ENCODE measurements at regions not wholly inside any gene's neighbourhood (a gene's known extent, or its start where the extent isn't known, plus 50 kb on each side); places are given as distances from the start of the nearest gene placed in this dataset.

DNA sequence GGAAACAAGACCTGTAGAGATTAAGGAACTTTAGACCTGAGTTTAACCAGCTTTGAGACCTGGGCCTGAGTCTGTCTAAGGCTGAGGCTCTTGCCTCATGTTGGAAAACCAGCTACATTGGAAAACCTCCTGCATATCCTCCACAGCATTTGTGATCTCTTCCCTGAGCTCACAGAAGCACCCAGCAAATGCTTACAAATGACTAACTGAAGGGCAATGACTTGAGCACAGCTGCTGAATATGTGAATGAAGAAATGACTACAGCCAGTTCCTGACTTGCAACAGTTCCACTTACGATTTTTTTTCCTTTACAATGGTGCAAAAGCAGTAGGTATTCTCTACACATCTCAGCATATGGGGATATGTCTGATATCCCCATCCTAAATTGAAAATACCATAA is 112.4 kb upstream of the RREB1 start (continued):
- no peak for TF ChIP-seq ZBTB33 (IDR thresholded peaks at IDR 0.05)

DNA sequence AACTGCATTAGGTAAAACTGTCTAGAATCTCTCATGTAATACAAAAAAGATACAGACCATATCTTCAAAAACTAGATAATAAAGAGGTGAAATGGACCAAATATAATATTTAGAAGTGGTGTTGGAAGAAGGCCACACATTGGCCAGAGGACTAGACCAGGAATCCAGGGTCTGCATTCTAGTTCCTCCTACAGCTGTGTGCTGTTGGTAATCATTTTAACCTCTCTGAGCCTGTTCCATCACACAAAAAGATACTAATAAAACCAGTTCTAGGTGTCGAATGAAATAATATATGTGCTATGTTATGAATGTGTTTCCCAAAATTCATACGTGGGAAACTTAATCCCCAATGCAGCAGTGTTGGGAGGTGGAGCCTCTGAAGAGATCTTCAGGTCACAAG is 111.6 kb upstream of the RREB1 start:
- Histone ChIP-seq H3K36me3 (ENCODE audit: control insufficient read depth in 4 of 4, insufficient read depth in 3 of 4, low read depth in 1 of 4, low read length in 3 of 4) (no peaks in the 10 kb centered on the region), H3K4me1 (ENCODE audit: control insufficient read depth in 4 of 4, insufficient read depth in 4 of 4, low read length in 3 of 4) (peaks cover 0 to 22% (median 16%) of the 10 kb centered on the region in 4 donors), H3K27ac (ENCODE audit: low read depth in 1 of 2, low read length in 2 of 2) (no peak overlapping the region), H3K27me3 (ENCODE audit: control insufficient read depth in 4 of 4, insufficient read depth in 4 of 4, low read length in 3 of 4) (no peaks in the 10 kb centered on the region), H3K4me3 (ENCODE audit: low read depth in 1 of 3, low read length in 3 of 3) (no peak overlapping the region), H3K9ac (ENCODE audit: low read depth in 1 of 2, low read length in 2 of 2) (no peak overlapping the region), H3K9me3 (ENCODE audit: control insufficient read depth in 4 of 4, low read length in 3 of 4) (no peaks in the 10 kb centered on the region)
- no peak for DNase-seq (ENCODE audit: low spot score)
- TF ChIP-seq FOXA1 (IDR thresholded peaks at IDR 0.05), result no peak
- no peak for TF ChIP-seq NR2F2 (IDR thresholded peaks at IDR 0.05)
- no peak for TF ChIP-seq TAF1 (conservative IDR thresholded peaks at IDR 0.05)
- TF ChIP-seq MAX (IDR thresholded peaks at IDR 0.05), result no peak
- TF ChIP-seq GABPA (IDR thresholded peaks at IDR 0.05 in 1 of 2, conservative IDR thresholded peaks at IDR 0.05 in 1 of 2), result no peak
- TF ChIP-seq, protein P1, sequence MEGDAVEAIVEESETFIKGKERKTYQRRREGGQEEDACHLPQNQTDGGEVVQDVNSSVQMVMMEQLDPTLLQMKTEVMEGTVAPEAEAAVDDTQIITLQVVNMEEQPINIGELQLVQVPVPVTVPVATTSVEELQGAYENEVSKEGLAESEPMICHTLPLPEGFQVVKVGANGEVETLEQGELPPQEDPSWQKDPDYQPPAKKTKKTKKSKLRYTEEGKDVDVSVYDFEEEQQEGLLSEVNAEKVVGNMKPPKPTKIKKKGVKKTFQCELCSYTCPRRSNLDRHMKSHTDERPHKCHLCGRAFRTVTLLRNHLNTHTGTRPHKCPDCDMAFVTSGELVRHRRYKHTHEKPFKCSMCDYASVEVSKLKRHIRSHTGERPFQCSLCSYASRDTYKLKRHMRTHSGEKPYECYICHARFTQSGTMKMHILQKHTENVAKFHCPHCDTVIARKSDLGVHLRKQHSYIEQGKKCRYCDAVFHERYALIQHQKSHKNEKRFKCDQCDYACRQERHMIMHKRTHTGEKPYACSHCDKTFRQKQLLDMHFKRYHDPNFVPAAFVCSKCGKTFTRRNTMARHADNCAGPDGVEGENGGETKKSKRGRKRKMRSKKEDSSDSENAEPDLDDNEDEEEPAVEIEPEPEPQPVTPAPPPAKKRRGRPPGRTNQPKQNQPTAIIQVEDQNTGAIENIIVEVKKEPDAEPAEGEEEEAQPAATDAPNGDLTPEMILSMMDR (IDR thresholded peaks at IDR 0.05; ENCODE audit: low read depth, low read length, missing input control), result no peak
- no peak for TF ChIP-seq SP1 (IDR thresholded peaks at IDR 0.05)
- TF ChIP-seq EGR1 (IDR thresholded peaks at IDR 0.05; ENCODE audit: low read depth in 2 of 2), result no peak
- TF ChIP-seq, protein P2, sequence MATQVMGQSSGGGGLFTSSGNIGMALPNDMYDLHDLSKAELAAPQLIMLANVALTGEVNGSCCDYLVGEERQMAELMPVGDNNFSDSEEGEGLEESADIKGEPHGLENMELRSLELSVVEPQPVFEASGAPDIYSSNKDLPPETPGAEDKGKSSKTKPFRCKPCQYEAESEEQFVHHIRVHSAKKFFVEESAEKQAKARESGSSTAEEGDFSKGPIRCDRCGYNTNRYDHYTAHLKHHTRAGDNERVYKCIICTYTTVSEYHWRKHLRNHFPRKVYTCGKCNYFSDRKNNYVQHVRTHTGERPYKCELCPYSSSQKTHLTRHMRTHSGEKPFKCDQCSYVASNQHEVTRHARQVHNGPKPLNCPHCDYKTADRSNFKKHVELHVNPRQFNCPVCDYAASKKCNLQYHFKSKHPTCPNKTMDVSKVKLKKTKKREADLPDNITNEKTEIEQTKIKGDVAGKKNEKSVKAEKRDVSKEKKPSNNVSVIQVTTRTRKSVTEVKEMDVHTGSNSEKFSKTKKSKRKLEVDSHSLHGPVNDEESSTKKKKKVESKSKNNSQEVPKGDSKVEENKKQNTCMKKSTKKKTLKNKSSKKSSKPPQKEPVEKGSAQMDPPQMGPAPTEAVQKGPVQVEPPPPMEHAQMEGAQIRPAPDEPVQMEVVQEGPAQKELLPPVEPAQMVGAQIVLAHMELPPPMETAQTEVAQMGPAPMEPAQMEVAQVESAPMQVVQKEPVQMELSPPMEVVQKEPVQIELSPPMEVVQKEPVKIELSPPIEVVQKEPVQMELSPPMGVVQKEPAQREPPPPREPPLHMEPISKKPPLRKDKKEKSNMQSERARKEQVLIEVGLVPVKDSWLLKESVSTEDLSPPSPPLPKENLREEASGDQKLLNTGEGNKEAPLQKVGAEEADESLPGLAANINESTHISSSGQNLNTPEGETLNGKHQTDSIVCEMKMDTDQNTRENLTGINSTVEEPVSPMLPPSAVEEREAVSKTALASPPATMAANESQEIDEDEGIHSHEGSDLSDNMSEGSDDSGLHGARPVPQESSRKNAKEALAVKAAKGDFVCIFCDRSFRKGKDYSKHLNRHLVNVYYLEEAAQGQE (IDR thresholded peaks at IDR 0.05), result no peak
- TF ChIP-seq RAD21 (IDR thresholded peaks at IDR 0.05), result no peak
- no peak for TF ChIP-seq FOXA2 (IDR thresholded peaks at IDR 0.05)
- TF ChIP-seq YY1 (IDR thresholded peaks at IDR 0.05), result no peak
- no peak for TF ChIP-seq HNF4A (conservative IDR thresholded peaks at IDR 0.05)
- no peak for TF ChIP-seq ZBTB33 (IDR thresholded peaks at IDR 0.05)
- no peak for TF ChIP-seq JUND (IDR thresholded peaks at IDR 0.05)
- TF ChIP-seq RXRA (IDR thresholded peaks at IDR 0.05), result no peak
- TF ChIP-seq, protein P3, sequence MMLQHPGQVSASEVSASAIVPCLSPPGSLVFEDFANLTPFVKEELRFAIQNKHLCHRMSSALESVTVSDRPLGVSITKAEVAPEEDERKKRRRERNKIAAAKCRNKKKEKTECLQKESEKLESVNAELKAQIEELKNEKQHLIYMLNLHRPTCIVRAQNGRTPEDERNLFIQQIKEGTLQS (IDR thresholded peaks at IDR 0.05), result no peak
- TF ChIP-seq HNF4G (IDR thresholded peaks at IDR 0.05), result no peak
- WGBS, result 96% methylated on average over 2 of the region's 2 CpGs

Measured in liver (tissue), 8 donors.